Testis (tissue), 2 donors: ENCODE measurements at regions not wholly inside any gene's neighbourhood (a gene's known extent, or its start where the extent isn't known, plus 50 kb on each side); places are given as distances from the start of the nearest gene placed in this dataset.

Experiments used
- POLR2A ChIP-seq: fragments of 450-650 bp; IDR thresholded peaks from one replicate; pipeline ENCODE4 v1.6.1; 2017; ENCODE audit warnings: antibody characterized with exemption, mild to moderate bottlenecking, moderate library complexity
- TF ChIP-seq, protein P1 (sequence below), 3 experiments: fragments of 450-650 bp in 2 of 3; fragments of 200-600 bp in 1 of 3; sonication (generic) in 1 of 3; IDR thresholded peaks; one replicate each; pipeline ENCODE4 v1.5.1; 2016 to 2019; ENCODE audit warnings: antibody characterized with exemption in 3 of 3, mild to moderate bottlenecking in 2 of 3, moderate library complexity in 1 of 3

GRCh38 chr14:100442036-100442435 lies 118.9 kb downstream of the SLC25A47 start:
- TF ChIP-seq, protein P1, sequence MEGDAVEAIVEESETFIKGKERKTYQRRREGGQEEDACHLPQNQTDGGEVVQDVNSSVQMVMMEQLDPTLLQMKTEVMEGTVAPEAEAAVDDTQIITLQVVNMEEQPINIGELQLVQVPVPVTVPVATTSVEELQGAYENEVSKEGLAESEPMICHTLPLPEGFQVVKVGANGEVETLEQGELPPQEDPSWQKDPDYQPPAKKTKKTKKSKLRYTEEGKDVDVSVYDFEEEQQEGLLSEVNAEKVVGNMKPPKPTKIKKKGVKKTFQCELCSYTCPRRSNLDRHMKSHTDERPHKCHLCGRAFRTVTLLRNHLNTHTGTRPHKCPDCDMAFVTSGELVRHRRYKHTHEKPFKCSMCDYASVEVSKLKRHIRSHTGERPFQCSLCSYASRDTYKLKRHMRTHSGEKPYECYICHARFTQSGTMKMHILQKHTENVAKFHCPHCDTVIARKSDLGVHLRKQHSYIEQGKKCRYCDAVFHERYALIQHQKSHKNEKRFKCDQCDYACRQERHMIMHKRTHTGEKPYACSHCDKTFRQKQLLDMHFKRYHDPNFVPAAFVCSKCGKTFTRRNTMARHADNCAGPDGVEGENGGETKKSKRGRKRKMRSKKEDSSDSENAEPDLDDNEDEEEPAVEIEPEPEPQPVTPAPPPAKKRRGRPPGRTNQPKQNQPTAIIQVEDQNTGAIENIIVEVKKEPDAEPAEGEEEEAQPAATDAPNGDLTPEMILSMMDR (IDR thresholded peaks at IDR 0.05): no peak
- no peak for TF ChIP-seq POLR2A
